GM18511 (cell line): ENCODE measurements at regions not wholly inside any gene's neighbourhood (a gene's known extent, or its start where the extent isn't known, plus 50 kb on each side); places are given as distances from the start of the nearest gene placed in this dataset.

Experiments
- ATAC-seq: cut with Tn5 transposase; IDR thresholded peaks from one replicate; pipeline ENCODE4 v1.9.1; 2021; ENCODE audit warnings: mild to moderate bottlenecking, moderate library complexity; ENCODE audit not compliant: unreplicated experiment

DNA sequence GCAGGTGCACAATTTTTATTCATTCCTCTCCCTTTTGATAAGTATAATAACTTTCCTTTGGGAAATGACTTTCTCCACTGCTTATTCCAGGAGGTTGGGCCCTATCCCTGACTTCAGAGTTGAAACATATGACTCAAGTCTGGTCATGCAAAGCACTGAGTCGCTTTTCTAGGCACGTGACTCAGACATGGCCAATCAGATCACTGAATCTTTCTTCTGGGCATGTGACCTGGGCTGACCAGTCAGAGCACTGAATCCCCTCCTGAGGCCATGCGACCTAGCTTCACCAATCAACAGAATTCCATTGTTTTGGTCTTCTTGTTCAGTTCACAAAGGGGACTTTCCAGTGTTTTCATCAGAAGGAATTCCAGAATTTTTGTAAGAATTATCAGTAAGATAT, 377.1 kb upstream of the KITLG start:
- ATAC-seq, result no peak

DNA sequence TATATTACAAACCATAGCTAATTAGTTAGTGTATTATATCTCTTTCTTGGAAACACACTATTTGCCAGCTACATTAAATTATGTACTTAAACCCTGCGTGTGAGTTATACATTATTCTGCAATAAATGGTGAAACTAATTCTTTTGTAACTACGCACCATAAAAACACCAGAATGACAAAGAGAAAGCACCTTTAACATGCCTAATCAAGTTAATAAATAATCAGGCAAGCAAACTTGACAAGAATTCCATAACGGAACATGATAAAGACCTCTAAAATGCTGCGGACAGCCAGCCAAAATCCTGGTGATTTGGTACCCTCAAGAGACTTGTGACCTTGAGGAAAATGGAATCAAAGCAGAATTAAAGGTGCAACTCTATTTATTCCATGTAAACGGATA, 375.3 kb upstream of the KITLG start:
- ATAC-seq, result no peak

DNA sequence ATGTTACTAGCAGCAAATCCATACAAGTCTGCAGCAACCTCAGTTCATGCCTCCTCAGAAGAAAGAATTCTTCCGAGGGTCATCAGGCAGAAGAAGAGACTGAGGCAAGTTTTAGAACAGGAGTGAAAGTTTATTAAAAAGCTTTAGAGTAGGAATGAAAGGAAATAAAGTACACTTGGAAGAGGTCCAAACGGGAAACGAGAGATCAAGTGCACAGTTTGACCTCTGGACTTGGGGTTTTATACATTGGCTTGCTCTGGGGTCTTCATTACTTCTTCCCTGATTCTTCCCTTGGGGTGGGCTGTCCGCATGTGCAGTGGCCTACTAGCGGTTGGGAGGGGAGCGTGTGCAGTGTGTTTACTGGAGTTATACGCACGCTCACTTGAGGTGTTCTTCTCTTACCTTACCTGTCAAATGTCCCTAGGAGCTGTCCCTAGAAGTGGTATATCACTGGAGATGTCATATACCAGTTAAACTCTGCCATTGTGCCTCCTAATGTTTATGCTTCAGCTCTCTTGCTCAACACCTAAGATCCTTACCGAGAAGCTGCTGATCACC, 372.8 kb upstream of the KITLG start:
- no peak for ATAC-seq

DNA sequence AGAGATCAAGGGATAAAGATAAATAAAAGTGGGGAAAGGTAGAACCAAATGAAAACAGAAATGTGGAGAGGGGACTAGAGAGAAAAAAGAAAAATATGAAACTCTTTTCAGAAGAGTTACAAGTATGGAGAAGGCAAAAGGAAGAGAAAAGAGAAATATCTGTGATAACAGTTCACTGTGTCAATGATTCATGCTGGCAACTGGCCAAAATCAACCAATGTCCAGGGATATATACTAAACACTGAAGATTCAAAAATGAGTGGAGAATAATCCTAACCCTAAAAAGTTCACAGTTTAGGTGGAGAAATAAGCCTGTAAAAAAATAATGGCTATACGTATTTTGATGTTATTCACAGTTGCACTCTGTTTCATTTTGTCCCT, 372.3 kb upstream of the KITLG start:
- ATAC-seq, result no peak

DNA sequence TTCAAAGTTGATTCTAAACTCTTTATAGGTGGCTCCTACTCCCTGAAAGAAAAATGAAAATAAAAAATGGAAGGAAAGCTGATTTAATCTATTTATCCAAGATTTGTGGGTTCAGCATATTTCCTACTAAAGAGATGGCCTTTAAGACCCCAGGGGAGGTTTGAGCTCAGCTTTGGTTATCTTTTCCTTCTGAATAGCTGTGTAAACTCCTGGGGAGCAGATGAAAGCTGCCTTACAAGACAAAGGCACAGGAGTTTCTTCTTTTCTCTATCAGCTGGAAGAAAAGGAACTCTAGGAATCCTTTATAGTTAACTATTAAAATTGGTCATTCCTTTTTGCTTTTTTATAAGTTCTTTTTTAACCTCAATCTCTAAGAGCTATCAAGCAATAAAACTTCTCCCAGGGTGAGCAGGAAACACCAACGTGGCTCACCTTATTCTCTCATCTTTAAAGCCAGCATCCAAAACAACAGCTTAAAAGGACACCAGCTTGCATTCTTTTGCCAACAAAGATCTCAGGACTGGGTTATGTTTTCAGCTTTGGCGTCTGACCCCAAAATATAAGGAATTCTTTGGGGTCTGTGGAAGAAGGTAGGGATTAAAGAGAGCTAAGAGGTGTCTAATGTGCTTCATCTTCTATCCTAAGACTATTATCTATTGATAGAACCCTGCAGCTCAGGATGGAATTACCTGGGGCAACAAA, 371.7 kb upstream of the KITLG start:
- no peak for ATAC-seq

DNA sequence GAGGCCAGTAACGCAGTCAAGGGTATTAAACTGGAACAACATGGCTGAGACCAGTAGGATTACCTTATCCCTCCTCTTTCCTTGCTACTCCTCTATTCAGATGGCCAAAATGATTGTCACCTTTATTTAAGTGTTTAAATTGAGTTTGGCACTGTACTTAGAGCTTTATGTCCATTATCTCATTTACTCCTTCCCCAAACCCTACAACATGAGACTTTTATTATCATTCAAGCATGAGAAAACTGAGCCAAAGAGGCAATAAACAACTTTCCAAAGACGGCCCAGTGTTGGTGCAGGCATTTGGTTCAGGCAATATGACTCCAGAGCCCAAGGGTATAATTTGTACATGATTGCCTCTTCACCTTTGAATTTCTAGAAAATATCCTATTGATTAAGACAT, 370.9 kb upstream of the KITLG start:
- no peak for ATAC-seq

DNA sequence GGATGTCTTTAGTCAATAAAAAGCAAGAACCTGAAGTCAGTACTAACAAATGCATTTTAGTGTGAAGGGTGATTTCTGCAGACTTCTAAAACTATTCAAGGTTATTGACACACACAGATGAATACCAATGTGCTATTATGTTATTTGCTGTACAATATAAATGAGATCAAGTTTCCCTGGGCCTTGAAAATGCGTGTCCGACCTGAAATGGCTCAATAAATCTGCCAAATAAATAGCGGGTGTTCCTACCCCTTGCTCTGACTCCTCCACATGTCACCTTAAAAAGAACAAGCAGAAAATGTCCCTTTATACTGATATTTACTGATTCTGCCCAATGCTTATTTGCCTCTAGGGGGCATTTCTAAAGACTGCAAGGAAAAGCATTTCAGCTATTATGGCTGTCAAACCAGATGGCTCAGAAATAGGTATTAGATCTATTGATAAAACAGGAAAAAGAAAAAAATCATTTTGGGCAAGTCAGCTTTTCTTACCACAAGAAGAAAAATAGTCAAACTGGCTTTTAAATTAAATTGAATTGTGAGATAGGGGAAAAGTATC, 367.3 kb upstream of the KITLG start:
- no peak for ATAC-seq

DNA sequence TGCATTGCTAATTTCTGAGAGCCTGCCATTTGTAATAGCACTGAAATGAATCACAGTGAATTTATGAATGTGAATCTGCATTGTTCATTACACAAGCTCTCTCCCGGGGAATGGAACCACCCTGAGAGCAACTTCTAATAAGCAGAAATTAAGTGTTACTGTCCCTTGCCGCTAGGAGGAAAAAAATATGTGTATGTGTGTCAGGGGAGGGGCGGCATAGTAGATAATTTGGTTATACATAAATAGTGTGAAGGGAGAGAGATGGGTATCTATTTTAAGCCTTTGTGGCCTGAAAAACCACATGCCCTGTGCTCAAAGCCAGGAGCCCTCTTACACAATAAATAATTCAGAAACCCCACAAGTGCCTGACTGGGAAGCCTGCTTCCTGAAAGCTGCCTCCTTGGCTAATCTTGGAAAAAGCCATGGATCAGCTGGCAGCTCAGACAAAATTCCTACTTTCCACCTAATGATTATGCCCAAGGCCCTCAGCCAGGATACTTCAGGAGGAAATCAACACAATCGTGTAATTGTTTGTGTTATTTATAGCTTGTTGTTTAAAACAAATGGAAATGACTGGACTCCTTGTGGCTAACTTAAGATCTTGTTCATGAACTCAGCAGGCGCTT, 366.2 kb upstream of the KITLG start:
- peak; percentile 80 for ATAC-seq

DNA sequence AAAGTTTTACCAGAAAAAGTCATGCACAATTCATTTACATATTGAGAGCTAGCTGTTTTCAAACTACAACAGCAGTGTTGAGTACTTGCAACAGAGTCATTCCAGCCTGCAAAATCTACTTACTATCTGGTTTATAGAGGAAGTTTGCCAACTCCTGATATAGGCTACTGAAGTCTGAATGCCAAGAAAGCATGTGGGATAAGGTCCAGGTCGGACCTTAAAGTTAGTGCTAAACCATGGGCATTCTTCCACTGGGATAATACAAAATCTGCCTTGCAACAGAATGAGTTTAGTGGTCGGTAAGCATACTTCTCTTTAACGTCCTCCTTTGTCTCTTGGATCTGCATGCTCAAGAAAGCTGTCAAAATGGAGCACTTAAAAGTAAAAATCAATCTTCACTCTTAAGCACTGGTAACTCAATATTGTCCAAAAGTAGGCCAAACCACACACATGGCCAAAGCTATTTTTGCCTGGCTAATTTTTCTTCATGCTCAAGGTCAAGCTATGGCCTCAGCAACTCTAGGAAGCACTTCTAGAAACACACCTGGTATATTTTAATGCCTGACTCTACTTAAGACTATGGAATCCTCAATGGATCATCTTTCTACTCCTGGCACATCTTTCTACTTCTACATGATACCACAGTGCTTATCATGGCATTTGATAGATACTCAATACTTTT, 364.9 kb upstream of the KITLG start:
- ATAC-seq, result no peak

DNA sequence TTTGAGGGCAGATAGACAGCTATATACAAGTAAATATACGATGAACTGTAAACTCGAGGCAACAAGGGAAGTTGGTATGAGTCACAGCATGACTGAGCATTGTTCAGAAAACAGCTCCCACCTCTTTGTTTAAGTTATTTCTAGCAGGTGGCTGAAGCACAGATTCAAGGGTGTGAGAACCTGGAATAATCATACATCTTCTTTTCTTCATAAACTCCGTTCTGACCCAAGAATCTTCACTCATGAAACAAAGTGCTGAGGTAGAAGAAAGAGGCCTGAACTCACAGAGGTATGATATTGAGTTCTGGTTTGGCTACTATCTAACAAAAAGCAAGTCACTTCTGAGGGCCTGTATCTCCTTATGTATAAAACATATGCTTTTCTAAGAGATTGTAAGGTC, 364.1 kb upstream of the KITLG start:
- ATAC-seq, result peak; percentile 53

DNA sequence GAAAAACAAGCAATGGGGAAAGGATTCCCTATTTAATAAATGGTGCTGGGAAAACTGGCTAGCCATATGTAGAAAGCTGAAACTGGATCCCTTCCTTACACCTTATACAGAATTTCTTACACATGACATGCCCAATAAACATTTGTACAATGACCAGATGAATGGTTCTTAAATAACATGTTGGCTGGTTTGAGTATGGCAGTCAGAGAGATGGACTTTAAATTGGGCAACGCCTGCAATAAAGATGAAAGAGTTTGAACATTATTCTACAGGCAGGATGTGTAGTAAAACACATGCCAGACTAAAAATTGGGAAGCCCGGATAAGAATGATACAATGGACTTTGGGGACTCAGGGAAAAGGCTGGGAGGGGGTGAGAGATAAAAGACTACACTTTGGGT, 360.6 kb upstream of the KITLG start:
- ATAC-seq, result no peak

DNA sequence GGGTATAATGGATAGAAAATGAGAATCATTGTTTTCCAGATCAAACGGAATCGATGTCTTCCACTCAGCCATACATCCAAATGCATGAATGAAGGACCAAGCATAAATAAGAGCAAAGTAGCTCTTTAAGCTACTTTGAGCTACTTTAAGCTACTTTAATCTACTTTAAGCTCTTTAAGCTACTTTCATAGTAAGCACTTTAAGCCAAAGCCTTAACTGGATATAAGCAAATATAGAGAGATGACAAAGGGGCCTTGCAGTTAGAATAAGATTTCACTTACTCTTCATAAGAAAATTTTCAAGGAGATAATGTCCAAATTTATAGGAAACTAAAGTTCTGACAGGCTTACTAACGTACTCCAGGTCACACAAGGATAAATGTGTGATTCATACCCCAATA, 355.6 kb upstream of the KITLG start:
- ATAC-seq, result no peak

DNA sequence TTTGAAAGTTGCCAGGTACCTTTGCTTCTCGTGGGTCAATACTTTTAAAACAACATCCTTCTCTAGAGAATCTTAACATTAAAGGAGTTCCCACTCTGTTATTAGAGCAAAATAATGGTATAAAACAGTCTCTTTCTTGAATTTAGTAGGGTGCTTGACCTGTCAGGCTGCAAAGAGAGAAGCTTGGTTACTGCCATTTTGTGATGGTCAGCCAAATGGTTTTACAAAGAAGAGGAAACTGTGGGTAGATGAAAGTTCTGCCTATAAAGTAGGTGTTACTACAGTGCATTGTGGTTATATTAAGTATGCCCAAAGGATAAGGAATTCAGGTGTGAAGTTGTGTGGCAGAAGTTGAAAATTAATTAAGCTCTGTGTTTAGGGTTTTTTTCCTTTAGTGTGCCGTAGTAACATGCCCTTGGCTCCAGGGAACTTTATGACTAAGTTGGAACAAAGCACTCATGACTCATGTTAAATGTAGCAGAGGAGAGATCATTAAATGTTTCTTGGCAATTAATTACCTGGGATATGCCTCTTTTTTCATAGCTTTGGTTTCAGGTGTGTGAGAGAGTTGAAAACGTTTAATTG, 354.0 kb upstream of the KITLG start:
- ATAC-seq, result no peak

DNA sequence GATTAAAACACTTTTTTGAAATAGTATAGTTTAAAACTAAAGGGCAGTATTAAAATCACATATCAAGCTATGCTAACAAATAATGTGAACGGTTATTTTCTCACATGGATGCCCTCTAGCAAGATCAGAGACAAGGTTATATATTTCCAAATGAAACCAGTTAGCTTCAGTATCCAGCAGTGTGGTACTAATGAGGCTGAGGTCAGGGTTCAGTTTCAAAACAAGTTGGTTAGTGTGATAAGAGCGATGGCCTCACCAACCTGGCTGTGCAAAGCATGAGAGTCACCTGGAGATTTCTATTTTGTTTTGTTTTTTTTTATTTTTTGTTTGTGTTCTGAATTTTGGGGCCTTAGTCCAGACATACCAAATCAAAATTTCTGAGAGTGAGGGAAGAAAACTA, 352.2 kb upstream of the KITLG start:
- peak; percentile 67 for ATAC-seq

DNA sequence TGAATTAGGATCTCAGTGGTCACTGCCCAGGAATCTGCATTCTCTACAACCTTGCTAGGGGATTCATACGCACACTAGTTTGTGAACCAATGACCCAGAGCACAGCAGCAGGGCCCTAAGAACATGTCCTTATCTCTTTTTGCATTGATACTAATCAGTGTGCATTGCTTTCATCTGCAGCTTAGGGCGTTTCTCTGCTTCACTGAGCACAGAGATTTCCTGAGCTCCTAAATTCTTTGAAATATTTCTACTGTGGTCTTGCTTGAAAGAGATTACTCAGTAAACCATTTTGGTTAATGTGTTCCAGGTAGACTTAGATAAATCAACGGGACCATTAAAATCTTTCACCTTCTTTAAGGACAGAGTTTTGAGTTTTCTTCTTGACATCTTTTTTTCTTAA, 351.3 kb upstream of the KITLG start:
- ATAC-seq, result peak; percentile 67

DNA sequence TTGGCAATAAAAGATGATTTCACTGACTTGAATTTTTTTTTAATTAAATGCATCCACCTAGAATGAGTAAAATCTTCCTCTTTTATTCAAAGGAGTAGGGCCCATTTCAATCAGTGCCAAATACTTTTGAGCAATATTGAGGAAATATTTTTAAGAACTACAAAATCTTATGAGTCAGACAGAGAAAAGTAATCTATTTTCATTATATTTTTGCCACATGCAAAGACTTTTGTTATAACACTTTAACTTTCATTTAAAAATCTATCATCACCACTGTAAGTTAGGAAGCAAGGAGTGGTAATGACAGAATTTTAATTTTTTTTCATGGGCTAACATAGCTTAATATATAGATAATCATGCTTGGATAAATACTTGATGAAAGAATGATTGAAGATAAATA, 345.2 kb upstream of the KITLG start:
- ATAC-seq, result no peak

DNA sequence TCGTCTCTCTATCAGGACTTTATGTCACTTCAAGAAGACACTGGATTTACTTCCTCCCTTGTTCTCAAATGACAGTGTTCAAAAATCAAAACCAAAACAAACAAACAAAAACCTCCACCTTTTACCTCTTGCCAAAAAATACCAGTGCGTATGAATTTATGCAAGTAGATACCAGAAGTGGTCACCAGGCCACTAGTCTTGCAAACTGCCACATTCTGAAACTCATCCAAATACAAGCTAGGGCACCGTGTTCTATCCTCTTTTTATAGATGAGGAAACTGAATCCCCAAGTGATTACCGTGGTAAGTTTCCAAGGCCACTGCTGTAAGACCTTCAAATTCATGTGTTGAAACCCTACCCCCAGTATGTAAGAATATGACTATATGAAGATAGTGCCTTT, 343.9 kb upstream of the KITLG start:
- no peak for ATAC-seq

DNA sequence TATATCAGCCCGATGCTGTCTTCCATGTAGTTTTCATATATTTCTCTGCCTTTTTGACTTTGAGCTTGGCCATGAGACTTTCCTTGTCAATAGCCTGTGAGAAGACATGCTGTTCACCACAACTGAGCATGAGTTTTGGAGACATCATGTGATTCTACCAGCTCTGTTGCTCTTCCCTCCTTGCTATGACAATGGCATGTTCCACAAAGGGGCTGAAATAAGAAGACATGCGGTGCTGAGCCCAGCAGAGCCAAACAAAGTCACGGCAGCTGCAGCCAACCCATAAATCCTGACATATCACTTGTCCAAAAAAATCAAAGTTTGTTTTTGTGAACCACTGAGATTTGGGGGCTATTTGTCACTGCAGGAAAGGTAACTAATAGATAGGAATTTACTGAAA, 343.4 kb upstream of the KITLG start:
- ATAC-seq, result no peak

DNA sequence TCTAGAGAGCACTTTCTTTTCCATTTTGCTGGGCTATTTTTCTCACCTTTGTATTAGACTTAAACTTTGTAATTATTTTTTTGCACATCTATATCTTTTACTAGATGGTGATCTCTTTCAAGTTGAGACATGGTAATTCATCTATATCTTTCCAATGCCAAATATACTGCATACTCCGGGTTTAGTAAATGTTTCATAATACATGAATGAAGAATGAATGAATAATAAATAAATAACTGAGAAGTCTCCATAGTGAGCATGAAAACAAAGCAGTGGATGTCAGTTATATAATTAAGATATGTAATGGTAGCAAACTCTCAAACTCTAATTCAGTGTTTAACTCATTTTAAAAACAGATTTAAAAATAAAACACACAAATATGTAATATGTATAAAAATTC, 342.5 kb upstream of the KITLG start:
- ATAC-seq, result no peak

DNA sequence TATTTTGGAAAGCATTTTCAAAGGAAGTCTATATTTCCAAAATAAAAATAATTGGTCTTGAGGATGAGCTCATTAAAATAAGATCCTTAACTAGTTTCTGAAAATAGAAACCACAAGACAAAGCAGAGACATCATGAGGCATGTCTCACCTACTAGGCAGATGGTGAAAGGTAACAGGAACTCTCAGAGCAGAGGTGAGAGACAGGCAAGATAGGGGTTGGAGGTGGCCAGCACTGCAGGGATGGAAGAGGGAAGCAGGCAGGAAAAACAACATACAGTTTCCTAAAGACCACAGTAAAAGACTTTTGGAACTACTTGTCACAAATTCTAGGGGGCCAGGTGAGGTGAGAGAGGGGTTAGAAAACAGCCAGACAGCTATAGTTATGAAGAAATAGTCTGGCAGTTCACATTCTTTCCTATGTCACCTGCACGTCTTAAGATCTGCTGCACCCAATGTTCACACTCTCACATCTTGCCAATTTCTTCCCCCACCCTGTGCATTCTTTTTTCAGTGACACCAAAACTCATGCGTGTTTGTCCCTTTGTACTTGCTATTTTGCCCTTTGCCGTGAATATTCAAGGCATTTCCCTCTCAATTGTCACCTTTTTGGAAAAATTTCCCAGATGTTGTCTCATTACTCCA, 341.7 kb upstream of the KITLG start:
- no peak for ATAC-seq

DNA sequence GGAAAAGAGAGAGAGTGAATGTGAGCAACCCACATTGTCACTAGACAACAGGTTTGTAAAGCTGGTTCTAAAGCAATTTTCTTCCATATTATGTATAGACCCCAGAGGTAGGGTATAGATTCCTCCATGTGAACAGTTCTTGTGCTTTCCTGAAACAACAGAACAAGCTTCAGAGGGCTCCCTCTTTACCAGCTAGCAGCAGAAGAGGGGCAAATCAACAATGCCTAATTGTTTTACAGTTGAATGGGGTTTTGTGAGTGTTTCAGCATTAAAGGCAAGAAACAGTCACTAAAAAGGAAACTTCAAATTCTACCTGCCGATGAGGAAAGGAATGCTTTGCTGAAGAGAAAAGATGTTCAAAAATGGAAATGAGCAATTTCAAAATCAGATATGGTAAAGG, 341.2 kb upstream of the KITLG start:
- no peak for ATAC-seq
